Choroid plexus epithelial cell (primary cell): ENCODE measurements at regions not wholly inside any gene's neighbourhood (a gene's known extent, or its start where the extent isn't known, plus 50 kb on each side); places are given as distances from the start of the nearest gene placed in this dataset.
A peak's percentile ranks its signal among the peaks of the same experiment; 100 is the strongest.

Experiments
- DNase-seq: peaks from one replicate; pipeline ENCODE4 v3.0.0-alpha.2; 2010; ENCODE audit warnings: low read depth
- H3K4me3 ChIP-seq: 2 replicates; pipeline ENCODE4 v1.5.1; 2011; ENCODE audit warnings: low read depth, mild to moderate bottlenecking, control low read depth, low read length, moderate library complexity
- TF ChIP-seq, protein P1 (sequence below): conservative IDR thresholded peaks from 2 replicates; pipeline ENCODE4 v1.5.1; 2011; ENCODE audit warnings: low read depth, mild to moderate bottlenecking, control low read depth, inconsistent platforms, low read length, moderate library complexity

DNA sequence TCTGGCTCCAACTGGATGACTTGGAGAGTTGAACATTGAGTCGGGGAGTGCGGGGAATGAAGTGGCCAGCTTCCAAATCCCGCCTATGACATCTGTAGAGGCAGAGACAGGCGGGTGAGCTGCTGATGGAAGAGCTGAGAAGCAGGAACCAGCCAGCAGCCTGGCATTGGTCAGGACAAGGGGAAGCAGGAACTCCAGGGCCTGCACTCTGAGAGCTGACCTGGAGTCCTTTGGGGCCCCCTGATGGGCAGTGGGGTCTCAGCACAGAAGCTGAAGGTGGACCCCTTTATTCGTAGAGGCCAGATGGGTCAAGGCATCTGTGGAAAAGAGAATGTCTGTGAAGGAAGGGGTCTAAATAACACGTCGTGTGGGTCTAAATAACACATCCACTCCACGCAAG is 57.0 kb downstream of the SEC61G start:
- H3K4me3 ChIP-seq: no peak overlapping the region
- TF ChIP-seq, protein P1, sequence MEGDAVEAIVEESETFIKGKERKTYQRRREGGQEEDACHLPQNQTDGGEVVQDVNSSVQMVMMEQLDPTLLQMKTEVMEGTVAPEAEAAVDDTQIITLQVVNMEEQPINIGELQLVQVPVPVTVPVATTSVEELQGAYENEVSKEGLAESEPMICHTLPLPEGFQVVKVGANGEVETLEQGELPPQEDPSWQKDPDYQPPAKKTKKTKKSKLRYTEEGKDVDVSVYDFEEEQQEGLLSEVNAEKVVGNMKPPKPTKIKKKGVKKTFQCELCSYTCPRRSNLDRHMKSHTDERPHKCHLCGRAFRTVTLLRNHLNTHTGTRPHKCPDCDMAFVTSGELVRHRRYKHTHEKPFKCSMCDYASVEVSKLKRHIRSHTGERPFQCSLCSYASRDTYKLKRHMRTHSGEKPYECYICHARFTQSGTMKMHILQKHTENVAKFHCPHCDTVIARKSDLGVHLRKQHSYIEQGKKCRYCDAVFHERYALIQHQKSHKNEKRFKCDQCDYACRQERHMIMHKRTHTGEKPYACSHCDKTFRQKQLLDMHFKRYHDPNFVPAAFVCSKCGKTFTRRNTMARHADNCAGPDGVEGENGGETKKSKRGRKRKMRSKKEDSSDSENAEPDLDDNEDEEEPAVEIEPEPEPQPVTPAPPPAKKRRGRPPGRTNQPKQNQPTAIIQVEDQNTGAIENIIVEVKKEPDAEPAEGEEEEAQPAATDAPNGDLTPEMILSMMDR: no peak
- no peak for DNase-seq

DNA sequence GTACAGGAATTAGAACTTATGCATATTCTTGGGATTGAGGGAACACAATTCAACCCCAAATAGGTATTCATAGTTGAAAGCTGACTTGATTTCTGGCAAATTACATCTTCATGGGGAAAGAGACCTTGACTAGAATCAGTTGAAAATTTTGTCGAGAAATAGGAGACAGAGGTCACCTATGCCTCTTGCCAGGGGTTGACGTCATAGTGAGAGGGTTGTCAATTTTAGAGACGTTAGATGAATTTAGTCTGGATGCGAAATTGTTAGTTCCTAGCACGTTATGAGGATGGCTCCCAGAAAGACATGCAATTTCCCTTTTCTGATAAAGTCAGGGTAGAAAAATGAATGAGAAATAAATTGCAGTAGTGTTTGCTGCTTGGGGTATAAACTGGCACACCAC is 59.3 kb downstream of the SEC61G start:
- DNase-seq: no peak
- TF ChIP-seq, protein P1: no peak
- H3K4me3 ChIP-seq: no peak overlapping the region

DNA sequence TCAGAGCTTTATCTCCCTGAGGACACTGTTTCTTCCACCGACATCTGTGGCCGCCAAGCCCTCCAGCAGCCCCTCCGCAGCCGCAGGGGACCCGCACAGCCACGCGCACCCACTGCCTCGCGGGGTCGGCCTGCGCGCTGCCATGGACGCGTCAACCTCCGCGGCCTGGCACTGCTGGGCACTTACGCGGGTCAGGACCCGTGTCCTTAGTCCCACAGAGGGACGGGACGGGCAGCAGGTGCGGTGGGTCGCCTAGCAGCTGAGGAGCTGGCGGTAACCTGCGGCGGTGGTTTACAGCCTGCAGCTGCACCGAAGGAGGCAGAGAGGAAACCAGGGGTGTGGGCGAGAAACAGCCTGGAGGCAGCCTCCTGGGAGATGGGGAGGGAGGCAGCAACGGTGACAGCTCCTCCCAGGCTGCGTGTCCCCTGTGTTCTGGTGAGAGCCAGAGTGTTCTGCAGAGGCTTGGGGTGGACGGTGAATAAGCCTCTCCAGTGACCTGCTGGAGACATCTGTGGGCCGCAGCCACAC is 61.3 kb downstream of the SEC61G start:
- no peak for DNase-seq
- TF ChIP-seq, protein P1: no peak
- H3K4me3 ChIP-seq: no peak overlapping the region

DNA sequence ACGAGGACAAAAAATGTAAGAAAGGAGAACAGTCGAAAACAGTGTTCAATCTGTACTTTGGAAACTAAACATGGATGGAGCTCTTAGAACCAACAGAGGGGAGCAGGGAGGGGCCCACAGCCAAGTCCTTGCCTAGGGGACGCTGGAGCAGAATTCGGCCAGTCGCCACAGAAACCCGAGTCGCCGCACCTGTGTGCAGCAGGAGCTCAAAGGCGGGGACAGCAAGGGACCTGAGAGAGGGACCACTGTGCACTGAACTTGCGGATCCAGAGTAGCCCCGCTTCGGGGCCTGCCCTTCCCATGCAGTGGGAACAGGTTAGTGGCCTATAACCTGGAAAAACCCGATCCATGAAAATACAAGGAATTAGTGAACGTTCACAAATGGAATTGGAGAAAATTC is 68.1 kb downstream of the SEC61G start:
- H3K4me3 ChIP-seq: no peak overlapping the region
- DNase-seq: no peak
- TF ChIP-seq, protein P1: no peak

DNA sequence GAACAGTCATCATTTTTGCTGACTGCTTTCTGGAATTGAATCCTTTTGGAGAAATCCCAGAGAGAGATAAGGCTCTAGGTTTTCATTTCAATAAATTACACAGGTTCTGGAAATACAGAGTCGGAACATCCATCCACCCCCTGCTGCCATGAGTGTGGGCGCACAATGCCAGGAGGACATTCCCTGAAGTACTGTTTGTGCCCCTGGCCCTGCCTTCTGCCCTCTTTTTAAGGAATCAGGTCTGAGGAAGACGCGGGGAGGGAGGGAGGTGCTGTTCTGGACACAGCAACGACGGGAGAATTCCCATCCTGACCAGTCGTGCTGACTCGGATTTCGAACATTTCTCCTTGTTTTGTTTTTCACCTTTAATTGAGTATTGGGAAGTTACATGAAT is 69.0 kb downstream of the SEC61G start:
- TF ChIP-seq, protein P1: no peak
- H3K4me3 ChIP-seq: no peak overlapping the region
- DNase-seq: no peak

DNA sequence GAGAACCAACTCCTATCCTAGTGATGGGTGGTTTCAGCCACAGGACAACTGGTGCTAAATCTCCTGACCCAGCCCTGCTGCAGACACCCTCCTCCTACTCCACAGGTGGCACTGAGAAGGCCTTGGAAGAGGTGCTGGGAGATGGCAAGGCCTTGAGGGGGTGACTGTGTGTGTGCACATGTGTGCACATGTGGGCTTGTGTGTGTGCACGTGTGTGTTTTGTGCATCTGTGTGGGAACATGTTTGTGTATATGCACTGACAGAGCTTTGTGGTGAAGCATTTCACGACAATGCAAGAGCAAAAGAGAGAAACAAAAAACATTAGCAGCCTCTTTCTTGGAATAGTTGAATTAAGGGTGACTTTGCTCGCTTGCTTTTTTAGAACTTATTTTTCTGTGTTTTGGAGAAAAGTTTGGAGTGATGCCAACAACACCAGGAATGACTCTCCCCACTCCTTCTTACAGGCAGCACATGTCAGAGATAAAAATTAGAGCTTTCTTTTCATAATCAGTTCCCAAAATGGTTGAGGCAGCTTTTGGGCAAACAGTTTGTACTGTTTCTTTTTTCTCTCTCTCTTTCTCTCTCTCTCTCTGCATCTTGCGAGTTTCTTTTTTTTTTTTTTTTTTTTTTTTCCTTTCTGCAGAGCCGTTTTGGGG is 69.5 kb downstream of the SEC61G start:
- no peak overlapping the region for H3K4me3 ChIP-seq
- peak; percentile 4 for DNase-seq
- TF ChIP-seq, protein P1: no peak

DNA sequence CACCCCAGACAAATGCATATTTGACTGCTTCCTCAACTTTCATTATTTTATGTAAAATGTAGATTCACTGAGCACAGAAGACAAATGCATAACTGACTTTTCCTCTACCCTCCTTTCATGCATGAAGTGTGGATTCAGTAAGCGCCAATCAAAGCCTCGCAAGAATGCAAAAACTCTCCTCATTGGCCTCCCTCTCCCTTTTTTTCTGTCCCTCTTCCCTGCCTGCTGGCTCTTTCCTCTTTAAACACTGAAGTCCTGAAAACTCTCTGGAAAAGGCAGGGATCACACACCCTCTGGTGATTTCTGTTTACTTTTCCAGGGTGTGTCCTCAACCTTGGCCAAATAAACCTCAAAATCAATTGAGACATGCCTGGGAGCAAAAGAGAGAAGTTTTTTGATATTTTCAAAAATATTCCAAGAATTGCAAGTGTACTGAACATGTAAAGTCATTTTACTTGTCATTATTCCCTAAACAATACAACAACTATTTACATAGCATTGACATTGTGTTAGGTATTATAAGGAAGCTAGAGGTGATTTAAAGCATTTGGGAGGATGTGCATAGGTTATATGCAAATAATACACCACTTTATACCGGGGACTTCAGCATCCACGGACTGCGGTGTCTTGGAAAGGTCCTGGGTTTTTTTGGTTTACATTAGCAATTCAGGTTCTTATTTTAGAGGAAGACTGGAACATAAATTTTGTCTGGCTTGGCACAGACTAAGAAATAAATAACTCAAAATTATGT is 71.4 kb downstream of the SEC61G start:
- H3K4me3 ChIP-seq: no peak overlapping the region
- no peak for DNase-seq
- TF ChIP-seq, protein P1: no peak
